IMR-90 (cell line): ENCODE measurements at regions not wholly inside any gene's neighbourhood (a gene's known extent, or its start where the extent isn't known, plus 50 kb on each side); places are given as distances from the start of the nearest gene placed in this dataset.

Experiments
- ATAC-seq: fragments of 200-7000 bp; cut with Tn5 transposase; 2 replicates; pipeline ENCODE4 v1.9.1; 2020; ENCODE audit warnings: low read depth, mild to moderate bottlenecking, moderate library complexity
- BruUV-seq: library from RNA; stranded (reverse); fragments of 400-500 nt; replicated peaks from 2 replicates; lab custom pipeline; 2021; lab: Mats Ljungman, UMichigan
- CTCF ChIA-PET: fragments of 300-600 bp; formaldehyde crosslinking; extraction: SDS; loops from one replicate; lab custom pipeline; 2021; ENCODE audit warnings: antibody characterized with exemption; lab: Yijun Ruan, JAX
- POLR2A ChIA-PET: fragments of 300-600 bp; sonication (Branson Sonifier 250); formaldehyde crosslinking; loops from one replicate; lab custom pipeline; 2022; ENCODE audit warnings: antibody characterized with exemption; ENCODE audit not compliant: unreplicated experiment; lab: Charles Lee
- DNase-seq: peaks from one replicate; pipeline ENCODE4 v3.0.0; 2013
- H2AFZ ChIP-seq: replicated peaks from 2 replicates; pipeline ENCODE3; 2013; ENCODE audit warnings: low read length, mild to moderate bottlenecking; ENCODE audit not compliant: poor library complexity
- H2AK5ac ChIP-seq: 2 replicates; pipeline ENCODE4 v1.6.1; 2013; ENCODE audit warnings: low read depth, low read length, inconsistent platforms
- H2AK9ac ChIP-seq: replicated peaks from 2 replicates; pipeline ENCODE3; 2013; ENCODE audit warnings: mild to moderate bottlenecking, low read depth, low read length, moderate library complexity; ENCODE audit not compliant: poor library complexity
- H2BK120ac ChIP-seq: 2 replicates; pipeline ENCODE4 v1.6.1; 2013; ENCODE audit warnings: low read depth, low read length, inconsistent platforms
- H2BK15ac ChIP-seq: 3 replicates; pipeline ENCODE4 v1.6.1; 2013; ENCODE audit warnings: low read depth, low read length, inconsistent platforms
- H2BK20ac ChIP-seq: 2 replicates; pipeline ENCODE4 v1.6.1; 2013; ENCODE audit warnings: low read depth, mild to moderate bottlenecking, inconsistent platforms, low read length, moderate library complexity
- H2BK5ac ChIP-seq: 2 replicates; pipeline ENCODE4 v1.6.1; 2013; ENCODE audit warnings: mild to moderate bottlenecking, low read depth, low read length, inconsistent platforms; ENCODE audit not compliant: poor library complexity, severe bottlenecking
- H3K14ac ChIP-seq: replicated peaks from 2 replicates; pipeline ENCODE4 v1.6.1; 2013; ENCODE audit warnings: low read depth, low read length, inconsistent platforms
- H3K18ac ChIP-seq: 2 replicates; pipeline ENCODE4 v1.6.1; 2013; ENCODE audit warnings: low read depth, low read length, control low read depth
- H3K23ac ChIP-seq: 2 replicates; pipeline ENCODE4 v1.6.1; 2013; ENCODE audit warnings: low read depth, low read length, inconsistent platforms
- H3K27ac ChIP-seq: 2 replicates; pipeline ENCODE4 v1.5.1; 2013; ENCODE audit warnings: mild to moderate bottlenecking, control low read depth, low read length; ENCODE audit not compliant: insufficient read depth
- H3K27me3 ChIP-seq: 2 replicates; pipeline ENCODE4 v1.6.1; 2013; ENCODE audit warnings: low read length; ENCODE audit not compliant: control insufficient read depth, insufficient read depth
- H3K36me3 ChIP-seq: 2 replicates; pipeline ENCODE4 v1.6.1; 2013; ENCODE audit warnings: low read length, mixed read lengths; ENCODE audit not compliant: control insufficient read depth, insufficient read depth
- H3K4ac ChIP-seq: 2 replicates; pipeline ENCODE4 v1.6.1; 2013; ENCODE audit warnings: low read depth, low read length, inconsistent platforms
- H3K4me1 ChIP-seq: 2 replicates; pipeline ENCODE4 v1.6.1; 2013; ENCODE audit warnings: low read length, mixed read lengths; ENCODE audit not compliant: control insufficient read depth, insufficient read depth
- H3K4me2 ChIP-seq: 2 replicates; pipeline ENCODE4 v1.6.1; 2013; ENCODE audit warnings: low read depth, mild to moderate bottlenecking, control low read depth, low read length, moderate library complexity
- H3K4me3 ChIP-seq: 2 replicates; pipeline ENCODE4 v1.5.1; 2013; ENCODE audit warnings: low read depth, mild to moderate bottlenecking, control low read depth, low read length, moderate library complexity; ENCODE audit not compliant: insufficient read depth
- H3K56ac ChIP-seq: 2 replicates; pipeline ENCODE4 v1.6.1; 2013; ENCODE audit warnings: low read length, inconsistent platforms; ENCODE audit not compliant: insufficient read depth; ENCODE audit errors: extremely low read depth
- H3K79me1 ChIP-seq, 2 experiments: 2 replicates each; pipeline ENCODE4 v1.6.1; 2013; ENCODE audit warnings: low read length in 2 of 2, inconsistent platforms in 1 of 2, low read depth in 1 of 2
- H3K9ac ChIP-seq: 2 replicates; pipeline ENCODE4 v1.6.1; 2013; ENCODE audit warnings: low read depth, low read length, control low read depth
- H3K9me1 ChIP-seq: 2 replicates; pipeline ENCODE4 v1.6.1; 2013; ENCODE audit warnings: low read length, inconsistent platforms; ENCODE audit not compliant: insufficient read depth
- H3K9me3 ChIP-seq: 2 replicates; pipeline ENCODE4 v1.6.1; 2013; ENCODE audit warnings: low read length; ENCODE audit not compliant: control insufficient read depth, insufficient read depth
- H4K20me1 ChIP-seq: 2 replicates; pipeline ENCODE4 v1.6.1; 2013; ENCODE audit warnings: low read length, inconsistent platforms; ENCODE audit not compliant: insufficient read depth
- H4K5ac ChIP-seq: 2 replicates; pipeline ENCODE4 v1.6.1; 2013; ENCODE audit warnings: mild to moderate bottlenecking, low read depth, low read length, control low read depth
- H4K8ac ChIP-seq, 2 experiments: 2 replicates each; pipeline ENCODE4 v1.6.1; 2013; ENCODE audit warnings: low read depth in 2 of 2, low read length in 2 of 2, control low read depth in 1 of 2, inconsistent platforms in 1 of 2
- H4K91ac ChIP-seq: 2 replicates; pipeline ENCODE4 v1.6.1; 2013; ENCODE audit warnings: low read depth, low read length, inconsistent platforms; ENCODE audit not compliant: insufficient read depth
- BHLHE40 ChIP-seq: fragments of 150-350 bp; IDR thresholded peaks from 2 replicates; pipeline ENCODE4 v1.6.1; 2016; ENCODE audit warnings: mild to moderate bottlenecking, low read depth, low read length
- CEBPB ChIP-seq: IDR thresholded peaks from 2 replicates; pipeline ENCODE4 v1.6.1; 2012; ENCODE audit warnings: low read depth, low read length, improper control_type of control experiment
- CHD1 ChIP-seq: IDR thresholded peaks from 2 replicates; pipeline ENCODE4 v1.6.1; 2012; ENCODE audit warnings: low read depth, low read length, improper control_type of control experiment
- FOS ChIP-seq: fragments of 150-350 bp; IDR thresholded peaks from 2 replicates; pipeline ENCODE4 v1.6.1; 2016; ENCODE audit warnings: low read depth, low read length
- MAFK ChIP-seq: IDR thresholded peaks from 2 replicates; pipeline ENCODE4 v1.6.1; 2012; ENCODE audit warnings: low read depth, low read length, improper control_type of control experiment
- MAZ ChIP-seq: IDR thresholded peaks from 2 replicates; pipeline ENCODE4 v1.6.1; 2012; ENCODE audit warnings: low read depth, mild to moderate bottlenecking, low read length, improper control_type of control experiment, moderate library complexity, borderline replicate concordance
- MXI1 ChIP-seq: IDR thresholded peaks from 2 replicates; pipeline ENCODE4 v1.6.1; 2012; ENCODE audit warnings: low read depth, mild to moderate bottlenecking, low read length, moderate library complexity, borderline replicate concordance
- NFE2L2 ChIP-seq: fragments of 150-350 bp; IDR thresholded peaks from 2 replicates; pipeline ENCODE4 v1.6.1; 2016; ENCODE audit warnings: low read depth, mild to moderate bottlenecking, low read length
- POLR2A ChIP-seq: IDR thresholded peaks from 2 replicates; pipeline ENCODE4 v1.6.1; 2012; ENCODE audit warnings: mild to moderate bottlenecking, low read depth, low read length
- RCOR1 ChIP-seq: IDR thresholded peaks from 2 replicates; pipeline ENCODE4 v1.6.1; 2012; ENCODE audit warnings: mild to moderate bottlenecking, low read length, improper control_type of control experiment; ENCODE audit not compliant: insufficient replicate concordance
- RFX5 ChIP-seq: IDR thresholded peaks from 2 replicates; pipeline ENCODE4 v1.8.0; 2012; ENCODE audit warnings: low read depth, mild to moderate bottlenecking, low read length, moderate library complexity
- SMC3 ChIP-seq: fragments of 150-350 bp; IDR thresholded peaks from 2 replicates; pipeline ENCODE4 v1.6.1; 2016; ENCODE audit warnings: low read depth, mild to moderate bottlenecking, antibody characterized with exemption, low read length, moderate library complexity
- WGBS, 2 experiments: methylation state at CpG; one replicate each; pipeline versions ENCODE4 v1.1.5 to v1.1.7; 2013; ENCODE audit warnings: missing lambda C conversion rate in 2 of 2; ENCODE audit not compliant: insufficient read length in 1 of 2; ENCODE audit errors: extremely low coverage in 2 of 2; 5-methylcytosine and 5-hydroxymethylcytosine counted together
- dilution Hi-C: fragments of 300-500 bp; cut with HindIII; formaldehyde crosslinking; loops from one replicate; pipeline ENCODE4 v1.14.3; 2018; ENCODE audit warnings: low sequenced_read_pairs; ENCODE audit not compliant: unreplicated experiment
- in situ Hi-C: fragments of 300-500 bp; cut with MboI; formaldehyde crosslinking; loops from 3 replicates; pipeline ENCODE4 v1.14.3; 2019; ENCODE audit warnings: low sequenced_read_pairs, inconsistent platforms, mixed read lengths
- intact Hi-C: fragments of 100-400 bp; cut with micrococcal nuclease; formaldehyde crosslinking; loops from 2 replicates; pipeline ENCODE4 v1.10.0; 2022
- TF ChIP-seq, protein P1 (sequence below): fragments of 150-350 bp; IDR thresholded peaks from 2 replicates; pipeline ENCODE4 v1.6.1; 2016; ENCODE audit warnings: low read depth, mild to moderate bottlenecking, low read length, moderate library complexity, borderline replicate concordance
- TF ChIP-seq, protein P2 (sequence below): fragments of 150-350 bp; IDR thresholded peaks from 2 replicates; pipeline ENCODE4 v1.6.1; 2017; ENCODE audit warnings: mild to moderate bottlenecking, antibody characterized with exemption, low read length, low read depth
- TF ChIP-seq, protein P3 (sequence below): conservative IDR thresholded peaks from 2 replicates; pipeline ENCODE4 v1.5.1; 2012; ENCODE audit warnings: mild to moderate bottlenecking, low read depth, low read length, improper control_type of control experiment

DNA sequence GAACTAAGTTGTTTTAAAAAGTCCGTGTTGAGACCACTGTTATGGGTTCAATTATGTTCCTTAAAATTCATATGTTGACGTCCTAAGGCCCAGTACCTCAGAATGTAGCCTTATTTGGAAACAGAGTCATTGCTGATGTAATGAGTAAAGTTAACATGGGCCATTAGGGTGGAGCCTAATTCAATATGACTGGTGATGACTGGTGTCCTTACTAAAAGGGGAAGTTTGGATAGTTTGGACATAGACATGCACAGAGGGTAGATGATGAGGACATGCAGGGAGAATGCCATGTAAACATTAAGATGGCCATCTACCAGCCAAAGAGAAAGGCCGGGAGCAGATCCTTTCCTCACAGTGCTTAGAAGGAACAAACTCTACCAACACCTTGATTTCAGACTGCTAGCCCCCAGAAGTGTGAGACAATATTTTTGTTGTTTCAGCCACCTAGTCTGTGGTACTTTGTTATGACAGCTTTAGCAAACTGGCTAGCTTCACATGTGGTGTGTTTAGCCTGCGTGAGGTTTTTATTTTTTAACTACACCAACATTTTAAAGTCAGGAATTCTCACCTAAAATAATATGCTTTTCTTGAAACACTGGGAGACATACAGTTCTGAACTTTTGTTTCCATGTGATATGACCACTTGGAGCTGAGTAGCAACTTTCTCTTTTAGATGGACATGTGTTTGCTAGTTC lies 135.3 kb downstream of the YIPF5 start:
- DNase-seq, result peak; percentile 49
- WGBS, 2 experiments, result no CpG with 5 or more reads among the region's 4 CpGs
- TF ChIP-seq, protein P1, sequence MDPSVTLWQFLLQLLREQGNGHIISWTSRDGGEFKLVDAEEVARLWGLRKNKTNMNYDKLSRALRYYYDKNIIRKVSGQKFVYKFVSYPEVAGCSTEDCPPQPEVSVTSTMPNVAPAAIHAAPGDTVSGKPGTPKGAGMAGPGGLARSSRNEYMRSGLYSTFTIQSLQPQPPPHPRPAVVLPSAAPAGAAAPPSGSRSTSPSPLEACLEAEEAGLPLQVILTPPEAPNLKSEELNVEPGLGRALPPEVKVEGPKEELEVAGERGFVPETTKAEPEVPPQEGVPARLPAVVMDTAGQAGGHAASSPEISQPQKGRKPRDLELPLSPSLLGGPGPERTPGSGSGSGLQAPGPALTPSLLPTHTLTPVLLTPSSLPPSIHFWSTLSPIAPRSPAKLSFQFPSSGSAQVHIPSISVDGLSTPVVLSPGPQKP, result no peak
- no peak for TF ChIP-seq RFX5
- TF ChIP-seq CEBPB, result no peak
- TF ChIP-seq MAFK, result no peak
- TF ChIP-seq RCOR1, result no peak
- TF ChIP-seq, protein P2, sequence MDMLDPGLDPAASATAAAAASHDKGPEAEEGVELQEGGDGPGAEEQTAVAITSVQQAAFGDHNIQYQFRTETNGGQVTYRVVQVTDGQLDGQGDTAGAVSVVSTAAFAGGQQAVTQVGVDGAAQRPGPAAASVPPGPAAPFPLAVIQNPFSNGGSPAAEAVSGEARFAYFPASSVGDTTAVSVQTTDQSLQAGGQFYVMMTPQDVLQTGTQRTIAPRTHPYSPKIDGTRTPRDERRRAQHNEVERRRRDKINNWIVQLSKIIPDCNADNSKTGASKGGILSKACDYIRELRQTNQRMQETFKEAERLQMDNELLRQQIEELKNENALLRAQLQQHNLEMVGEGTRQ, result no peak
- TF ChIP-seq BHLHE40, result no peak
- TF ChIP-seq MXI1, result no peak
- no peak for TF ChIP-seq CHD1
- TF ChIP-seq POLR2A, result no peak
- TF ChIP-seq MAZ, result no peak
- TF ChIP-seq NFE2L2, result no peak
- TF ChIP-seq, protein P3, sequence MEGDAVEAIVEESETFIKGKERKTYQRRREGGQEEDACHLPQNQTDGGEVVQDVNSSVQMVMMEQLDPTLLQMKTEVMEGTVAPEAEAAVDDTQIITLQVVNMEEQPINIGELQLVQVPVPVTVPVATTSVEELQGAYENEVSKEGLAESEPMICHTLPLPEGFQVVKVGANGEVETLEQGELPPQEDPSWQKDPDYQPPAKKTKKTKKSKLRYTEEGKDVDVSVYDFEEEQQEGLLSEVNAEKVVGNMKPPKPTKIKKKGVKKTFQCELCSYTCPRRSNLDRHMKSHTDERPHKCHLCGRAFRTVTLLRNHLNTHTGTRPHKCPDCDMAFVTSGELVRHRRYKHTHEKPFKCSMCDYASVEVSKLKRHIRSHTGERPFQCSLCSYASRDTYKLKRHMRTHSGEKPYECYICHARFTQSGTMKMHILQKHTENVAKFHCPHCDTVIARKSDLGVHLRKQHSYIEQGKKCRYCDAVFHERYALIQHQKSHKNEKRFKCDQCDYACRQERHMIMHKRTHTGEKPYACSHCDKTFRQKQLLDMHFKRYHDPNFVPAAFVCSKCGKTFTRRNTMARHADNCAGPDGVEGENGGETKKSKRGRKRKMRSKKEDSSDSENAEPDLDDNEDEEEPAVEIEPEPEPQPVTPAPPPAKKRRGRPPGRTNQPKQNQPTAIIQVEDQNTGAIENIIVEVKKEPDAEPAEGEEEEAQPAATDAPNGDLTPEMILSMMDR, result no peak
- no peak for TF ChIP-seq FOS
- no peak for TF ChIP-seq SMC3

More for the DNA sequence above, 135.3 kb downstream of the YIPF5 start:
- Histone ChIP-seq H3K56ac (no peak overlapping the region), H3K9me3 (no peaks in the 10 kb centered on the region), H2BK20ac (0 out of 2 replicates have a peak overlapping the region, but pooled peaks have one; percentile 9), H4K5ac (no peak overlapping the region), H3K4me2 (no peak overlapping the region), H3K4me1 (peaks cover 2% of the 10 kb centered on the region; the same call in 1 of the 2 replicates), H4K20me1 (no peaks in the 10 kb centered on the region), H3K36me3 (no peaks in the 10 kb centered on the region), H3K23ac (no peak overlapping the region; the same call in 1 of the 2 replicates), H2AK5ac (peak overlapping the region; percentile 48; the same call in 1 of the 2 replicates), H4K8ac (peak overlapping the region; percentile 57 to 61), H3K4me3 (no peak overlapping the region), H3K27ac (no peak overlapping the region), H3K14ac (peak overlapping the region; percentile 68; the same call in 1 of the 2 replicates), H2BK15ac (peak overlapping the region; percentile 44; the same call in 1 of the 3 replicates), H3K4ac (0 out of 2 replicates have a peak overlapping the region, but pooled peaks have one; percentile 37), H3K9me1 (no peaks in the 10 kb centered on the region), H2AFZ (no peak overlapping the region), H2BK120ac (no peak overlapping the region; the same call in 1 of the 2 replicates), H3K79me1 (no peaks in the 10 kb centered on the region), H3K27me3 (no peaks in the 10 kb centered on the region), H3K9ac (no peak overlapping the region), H2BK5ac (peak overlapping the region; percentile 63), H3K18ac (peak overlapping the region; percentile 17; the same call in 1 of the 2 replicates), H4K91ac (no peak overlapping the region), H2AK9ac (no peak overlapping the region)
- ChIA-PET POLR2A (no interaction called here), CTCF (no interaction called here)
- dilution Hi-C loops (no loop called here), intact Hi-C loops (no loop called here), in situ Hi-C loops (no loop called here)
- BruUV-seq, result no TSS peak
- peak; percentile 14; the same call in 1 of the 2 replicates for ATAC-seq
